Neutrophil (primary cell): ENCODE measurements at regions not wholly inside any gene's neighbourhood (a gene's known extent, or its start where the extent isn't known, plus 50 kb on each side); places are given as distances from the start of the nearest gene placed in this dataset.
"Not testable (repeated sequence)": the region's sequence is repeated elsewhere in the genome, so short reads cannot be mapped to it uniquely, and the experiment has no call there.

Experiments
- H3K27ac ChIP-seq: fragments of 200-600 bp; sonication (generic); 2 replicates; pipeline ENCODE4 v1.5.1; 2016; ENCODE audit warnings: mild to moderate bottlenecking, moderate library complexity
- H3K27me3 ChIP-seq: fragments of 200-600 bp; sonication (generic); 2 replicates; pipeline ENCODE4 v1.6.0; 2016; ENCODE audit warnings: mild to moderate bottlenecking
- H3K36me3 ChIP-seq: fragments of 200-600 bp; sonication (generic); 2 replicates; pipeline ENCODE4 v1.5.1; 2017
- H3K4me1 ChIP-seq, 2 experiments: fragments of 200-600 bp in 1 of 2; sonication (generic) in 1 of 2; 1 replicate in 1 of 2; 2 replicates in 1 of 2; pipeline versions ENCODE4 v1.5.1 to v1.6.1; 2013 to 2016; ENCODE audit warnings: low read depth in 1 of 2, low read length in 1 of 2, mild to moderate bottlenecking in 1 of 2, moderate library complexity in 1 of 2; ENCODE audit not compliant: control insufficient read depth in 1 of 2, insufficient read depth in 1 of 2
- H3K4me3 ChIP-seq, 2 experiments: fragments of 200-600 bp in 1 of 2; sonication (generic) in 1 of 2; 1 replicate in 1 of 2; 2 replicates in 1 of 2; pipeline ENCODE4 v1.5.1; 2013 to 2016; ENCODE audit warnings: low read depth in 1 of 2, low read length in 1 of 2, mild to moderate bottlenecking in 1 of 2, moderate library complexity in 1 of 2
- H3K9me3 ChIP-seq: fragments of 200-600 bp; sonication (generic); 2 replicates; pipeline ENCODE4 v1.5.1; 2016
- TF ChIP-seq, protein P1 (sequence below): fragments of 200-600 bp; sonication (generic); IDR thresholded peaks from 2 replicates; pipeline ENCODE4 v1.5.1; 2016; ENCODE audit warnings: antibody characterized with exemption

- TF ChIP-seq, protein P1, sequence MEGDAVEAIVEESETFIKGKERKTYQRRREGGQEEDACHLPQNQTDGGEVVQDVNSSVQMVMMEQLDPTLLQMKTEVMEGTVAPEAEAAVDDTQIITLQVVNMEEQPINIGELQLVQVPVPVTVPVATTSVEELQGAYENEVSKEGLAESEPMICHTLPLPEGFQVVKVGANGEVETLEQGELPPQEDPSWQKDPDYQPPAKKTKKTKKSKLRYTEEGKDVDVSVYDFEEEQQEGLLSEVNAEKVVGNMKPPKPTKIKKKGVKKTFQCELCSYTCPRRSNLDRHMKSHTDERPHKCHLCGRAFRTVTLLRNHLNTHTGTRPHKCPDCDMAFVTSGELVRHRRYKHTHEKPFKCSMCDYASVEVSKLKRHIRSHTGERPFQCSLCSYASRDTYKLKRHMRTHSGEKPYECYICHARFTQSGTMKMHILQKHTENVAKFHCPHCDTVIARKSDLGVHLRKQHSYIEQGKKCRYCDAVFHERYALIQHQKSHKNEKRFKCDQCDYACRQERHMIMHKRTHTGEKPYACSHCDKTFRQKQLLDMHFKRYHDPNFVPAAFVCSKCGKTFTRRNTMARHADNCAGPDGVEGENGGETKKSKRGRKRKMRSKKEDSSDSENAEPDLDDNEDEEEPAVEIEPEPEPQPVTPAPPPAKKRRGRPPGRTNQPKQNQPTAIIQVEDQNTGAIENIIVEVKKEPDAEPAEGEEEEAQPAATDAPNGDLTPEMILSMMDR: no peak
- Histone ChIP-seq H3K36me3 (no peaks in the 10 kb centered on the region), H3K4me3 (no peak overlapping the region), H3K27me3 (no peaks in the 10 kb centered on the region), H3K4me1 (no peaks in the 10 kb centered on the region), H3K27ac (no peak overlapping the region), H3K9me3 (no peaks in the 10 kb centered on the region)
Measured at GRCh38 chr4:104283303-104283702, 211.4 kb downstream of the CXXC4 start.

DNA sequence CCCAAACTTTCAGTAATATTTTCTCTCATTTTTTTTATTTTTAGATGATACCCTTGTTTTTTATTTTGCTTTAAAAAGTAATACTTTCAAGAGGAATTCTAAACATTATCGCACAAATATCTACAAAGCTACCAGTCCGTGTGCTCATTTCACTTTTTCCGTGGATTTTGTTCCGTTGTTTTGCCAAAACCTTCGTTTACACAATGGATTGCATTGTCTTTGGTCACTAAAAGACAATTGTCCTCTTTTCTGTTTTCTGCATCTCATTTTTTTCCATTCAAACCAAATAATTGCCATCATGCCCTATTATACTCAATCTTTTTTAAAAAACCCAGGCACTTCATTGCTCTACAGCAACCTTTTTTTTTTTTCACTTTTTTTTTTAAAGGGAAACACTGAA lies 214.9 kb downstream of the CXXC4 start:
- no peak overlapping the region for H3K27ac ChIP-seq
- no peaks in the 10 kb centered on the region for H3K9me3 ChIP-seq
- H3K36me3 ChIP-seq: no peaks in the 10 kb centered on the region
- H3K27me3 ChIP-seq: no peaks in the 10 kb centered on the region
- H3K4me3 ChIP-seq: no peak overlapping the region
- no peaks in the 10 kb centered on the region for H3K4me1 ChIP-seq
- TF ChIP-seq, protein P1: no peak

DNA sequence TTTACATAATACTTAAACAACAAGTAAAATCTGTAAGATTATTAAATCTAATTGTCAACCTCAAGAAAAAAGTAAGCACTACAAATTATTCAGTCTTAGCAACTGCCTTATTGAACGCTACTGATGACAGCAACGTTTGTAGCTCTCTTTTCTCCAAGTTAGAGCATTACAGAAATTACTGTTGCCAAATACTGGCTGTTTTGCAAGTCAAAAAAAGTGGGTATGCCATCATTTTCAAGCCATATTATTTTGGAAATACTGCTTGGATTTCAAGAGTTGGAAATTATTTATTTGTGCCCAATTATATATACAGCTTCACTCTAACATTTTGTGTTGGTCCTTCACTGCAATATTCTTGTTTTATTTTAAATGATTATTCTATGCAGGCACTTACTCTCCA lies 221.7 kb downstream of the CXXC4 start:
- Histone ChIP-seq H3K4me3 (no peak overlapping the region), H3K27me3 (no peaks in the 10 kb centered on the region), H3K9me3 (no peaks in the 10 kb centered on the region), H3K36me3 (no peaks in the 10 kb centered on the region), H3K4me1 (no peaks in the 10 kb centered on the region), H3K27ac (no peak overlapping the region)
- TF ChIP-seq, protein P1: no peak

DNA sequence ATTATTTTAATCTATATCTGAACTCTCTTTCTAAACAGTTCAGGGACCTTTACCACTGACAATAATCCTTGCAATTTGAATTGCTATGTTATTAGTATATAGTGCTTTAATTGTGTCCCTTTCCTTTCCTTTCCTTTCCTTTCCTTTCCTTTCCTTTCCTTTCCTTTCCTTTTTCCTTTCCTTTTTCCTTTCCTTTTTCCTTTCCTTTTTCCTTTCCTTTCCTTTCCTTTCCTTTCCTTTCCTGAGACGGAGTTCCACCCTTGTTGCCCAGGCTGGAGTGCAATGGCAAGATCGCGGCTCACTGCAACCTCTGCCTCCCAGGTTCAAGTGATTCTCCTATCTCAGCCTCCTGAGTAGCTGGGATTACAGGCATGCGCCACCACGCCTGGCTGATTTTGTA lies 225.1 kb downstream of the CXXC4 start:
- H3K4me1 ChIP-seq, H3K9me3 ChIP-seq, H3K27ac ChIP-seq, H3K27me3 ChIP-seq, H3K36me3 ChIP-seq, H3K4me3 ChIP-seq: not testable (repeated sequence)

GRCh38 chr4:104263100-104263499 lies 231.6 kb downstream of the CXXC4 start:
- no peaks in the 10 kb centered on the region for H3K9me3 ChIP-seq
- no peaks in the 10 kb centered on the region for H3K4me1 ChIP-seq
- TF ChIP-seq, protein P1: no peak
- no peak overlapping the region for H3K27ac ChIP-seq
- H3K27me3 ChIP-seq: no peaks in the 10 kb centered on the region
- H3K36me3 ChIP-seq: no peaks in the 10 kb centered on the region
- H3K4me3 ChIP-seq: no peak overlapping the region

DNA sequence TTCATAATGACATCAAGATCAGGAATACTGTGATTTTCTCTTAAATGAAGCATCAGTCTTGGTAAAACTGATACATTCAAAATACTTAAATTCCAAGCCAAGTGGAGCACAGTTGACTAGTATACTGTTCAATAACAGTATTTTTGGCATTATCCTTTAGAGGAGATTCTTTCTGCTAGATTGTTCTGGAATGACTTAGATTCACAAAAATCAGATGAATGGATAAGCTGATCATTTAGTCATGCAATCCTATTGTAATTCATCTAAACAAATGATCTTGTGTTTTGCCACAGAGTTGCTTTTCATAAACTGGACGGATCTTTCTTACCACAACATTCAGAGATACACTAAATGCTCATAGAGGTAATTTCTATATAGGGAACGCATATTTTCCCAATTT lies 232.0 kb downstream of the CXXC4 start:
- TF ChIP-seq, protein P1: no peak
- no peaks in the 10 kb centered on the region for H3K36me3 ChIP-seq
- H3K27me3 ChIP-seq: no peaks in the 10 kb centered on the region
- H3K9me3 ChIP-seq: no peaks in the 10 kb centered on the region
- no peak overlapping the region for H3K27ac ChIP-seq
- H3K4me3 ChIP-seq: no peak overlapping the region
- H3K4me1 ChIP-seq: no peaks in the 10 kb centered on the region
